GM23338 (cell line): ENCODE measurements at regions not wholly inside any gene's neighbourhood (a gene's known extent, or its start where the extent isn't known, plus 50 kb on each side); places are given as distances from the start of the nearest gene placed in this dataset.

ENCODE experiments used
- ATAC-seq: fragments of 200-7000 bp; cut with Tn5 transposase; 3 replicates; pipeline ENCODE4 v1.9.1; 2020
- DNase-seq: peaks from one replicate; pipeline ENCODE4 v3.0.0-alpha.2; 2015; ENCODE audit warnings: low spot score
- H2AFZ ChIP-seq: fragments of 200-600 bp; sonication (generic); 2 replicates; pipeline ENCODE4 v1.8.0; 2016; ENCODE audit warnings: antibody characterized with exemption, mild to moderate bottlenecking, moderate library complexity
- H3F3A ChIP-seq: fragments of 200-600 bp; sonication (generic); replicated peaks from 2 replicates; pipeline ENCODE4 v1.8.0; 2017; ENCODE audit warnings: antibody characterized with exemption, mixed run types, low read depth
- H3K27ac ChIP-seq: fragments of 200-600 bp; sonication (generic); 2 replicates; pipeline ENCODE4 v1.6.1; 2016; ENCODE audit warnings: low read depth
- H3K27me3 ChIP-seq: fragments of 200-600 bp; sonication (generic); 2 replicates; pipeline ENCODE4 v1.8.0; 2016; ENCODE audit warnings: mild to moderate bottlenecking, mixed run types, moderate library complexity; ENCODE audit not compliant: insufficient read depth
- H3K36me3 ChIP-seq: fragments of 200-600 bp; sonication (generic); 2 replicates; pipeline ENCODE4 v1.8.0; 2016; ENCODE audit warnings: mild to moderate bottlenecking; ENCODE audit not compliant: insufficient read depth
- H3K4me1 ChIP-seq: fragments of 200-600 bp; sonication (generic); 2 replicates; pipeline ENCODE4 v1.8.0; 2016; ENCODE audit warnings: mild to moderate bottlenecking, moderate library complexity; ENCODE audit not compliant: insufficient read depth
- H3K4me2 ChIP-seq: fragments of 200-600 bp; sonication (generic); 2 replicates; pipeline ENCODE4 v1.7.1; 2017; ENCODE audit warnings: mixed run types
- H3K4me3 ChIP-seq: fragments of 200-600 bp; sonication (generic); 2 replicates; pipeline ENCODE4 v1.6.1; 2016; ENCODE audit warnings: mixed run types
- H3K79me2 ChIP-seq: fragments of 200-600 bp; sonication (generic); replicated peaks from 2 replicates; pipeline ENCODE4 v1.8.0; 2017; ENCODE audit warnings: mild to moderate bottlenecking; ENCODE audit not compliant: insufficient read depth
- H3K9me2 ChIP-seq: fragments of 200-600 bp; sonication (generic); 2 replicates; pipeline ENCODE4 v1.8.0; 2017; ENCODE audit not compliant: insufficient read depth
- H4K20me1 ChIP-seq: fragments of 200-600 bp; sonication (generic); replicated peaks from 2 replicates; pipeline ENCODE4 v1.8.0; 2017; ENCODE audit warnings: mild to moderate bottlenecking; ENCODE audit not compliant: insufficient read depth
- H3K27ac Mint-ChIP-seq: 2 replicates; pipeline ENCODE4 v1.8.0; 2020; ENCODE audit warnings: inconsistent platforms, mild to moderate bottlenecking, moderate library complexity, mixed read lengths
- H3K27me3 Mint-ChIP-seq: 3 replicates; pipeline ENCODE4 v1.8.0; 2022; ENCODE audit warnings: low read depth, mild to moderate bottlenecking, moderate library complexity, mixed read lengths, inconsistent platforms; ENCODE audit not compliant: insufficient read depth, poor library complexity
- H3K36me3 Mint-ChIP-seq: 3 replicates; pipeline ENCODE4 v1.8.0; 2021; ENCODE audit warnings: low read depth, mild to moderate bottlenecking, inconsistent platforms, moderate library complexity, mixed read lengths
- H3K4me1 Mint-ChIP-seq: 3 replicates; pipeline ENCODE4 v1.8.0; 2020; ENCODE audit warnings: mild to moderate bottlenecking, inconsistent platforms, mixed read lengths
- H3K4me3 Mint-ChIP-seq: 3 replicates; pipeline ENCODE4 v1.8.0; 2021; ENCODE audit warnings: moderate library complexity, mild to moderate bottlenecking, inconsistent platforms, mixed read lengths
- H3K9me3 Mint-ChIP-seq: 3 replicates; pipeline ENCODE4 v1.8.0; 2020; ENCODE audit warnings: moderate library complexity, mild to moderate bottlenecking, inconsistent platforms, mixed read lengths
- CREB1 ChIP-seq: fragments of 250-450 bp; sonication (Bioruptor Pico); IDR thresholded peaks from 2 replicates; pipeline ENCODE4 v1.5.0; 2020; ENCODE audit warnings: low read depth, mild to moderate bottlenecking, moderate library complexity
- CTCF ChIP-seq, 2 experiments: fragments of 200-600 bp in 1 of 2; sonication (generic) in 1 of 2; conservative IDR thresholded peaks; 2 replicates each; pipeline versions ENCODE4 v1.5.1 to v1.6.1; 2016 to 2017; ENCODE audit warnings: antibody characterized with exemption in 2 of 2, low read depth in 2 of 2, mild to moderate bottlenecking in 2 of 2, moderate library complexity in 1 of 2
- ETS1 ChIP-seq: IDR thresholded peaks from 2 replicates; pipeline ENCODE4 v1.6.1; 2016; ENCODE audit warnings: antibody characterized with exemption
- EZH2 ChIP-seq: fragments of 200-600 bp; sonication (generic); IDR thresholded peaks from one replicate; pipeline ENCODE4 v1.8.0; 2017; ENCODE audit warnings: antibody characterized with exemption, mild to moderate bottlenecking, low read depth; ENCODE audit not compliant: unreplicated experiment
- NANOG ChIP-seq: IDR thresholded peaks from 2 replicates; pipeline ENCODE4 v1.6.1; 2016; ENCODE audit warnings: antibody characterized with exemption, borderline replicate concordance
- POLR2AphosphoS5 ChIP-seq: IDR thresholded peaks from 2 replicates; pipeline ENCODE4 v1.6.1; 2016; ENCODE audit warnings: antibody characterized with exemption, low read depth
- REST ChIP-seq: IDR thresholded peaks from one replicate; pipeline ENCODE4 v1.6.1; 2018; ENCODE audit warnings: antibody characterized with exemption; ENCODE audit not compliant: unreplicated experiment
- ZNF114 ChIP-seq: fragments of 250-450 bp; sonication (Bioruptor Pico); IDR thresholded peaks from 2 replicates; pipeline ENCODE4 v1.5.0; 2020; ENCODE audit warnings: mild to moderate bottlenecking, moderate library complexity

- no peak overlapping the region for H2AFZ ChIP-seq
- Mint-ChIP-seq H3K27me3 (peaks cover 9% of the 10 kb centered on the region), H3K9me3 (peaks cover 32% of the 10 kb centered on the region), H3K4me1 (peaks cover 12% of the 10 kb centered on the region), H3K4me3 (no peak overlapping the region), H3K36me3 (peaks cover 8% of the 10 kb centered on the region; the same call in 2 of the 3 replicates), H3K27ac (no peak overlapping the region)
- peaks cover 13% of the 10 kb centered on the region; the same call in 1 of the 2 replicates for H3K9me2 ChIP-seq
- H3K36me3 ChIP-seq: no peaks in the 10 kb centered on the region
- DNase-seq (no peak), ATAC-seq (no peak)
- H3K4me3 ChIP-seq: no peak overlapping the region
- H3K4me2 ChIP-seq: no peak overlapping the region
- no peaks in the 10 kb centered on the region for H4K20me1 ChIP-seq
- no peaks in the 10 kb centered on the region for H3F3A ChIP-seq
- no peaks in the 10 kb centered on the region for H3K27me3 ChIP-seq
- TF ChIP-seq ZNF114 (CRISPR knock-in tag) (no peak), POLR2AphosphoS5 (no peak), EZH2 (no peak), CTCF (conservative IDR thresholded peaks at IDR 0.05; ENCODE audit: low read depth in 2 of 2) (no peak), NANOG (no peak)
- H3K4me1 ChIP-seq: no peaks in the 10 kb centered on the region
- no peaks in the 10 kb centered on the region for H3K79me2 ChIP-seq
- H3K27ac ChIP-seq: no peak overlapping the region
Measured at GRCh38 chr10:78830062-78830975, 238.4 kb upstream of the ZMIZ1 start.

GRCh38 chr10:78830976-78831375 lies 237.8 kb upstream of the ZMIZ1 start:
- no peaks in the 10 kb centered on the region for H3K27me3 ChIP-seq

More at GRCh38 chr10:78830976-78831375, 237.8 kb upstream of the ZMIZ1 start:
- H3K27ac Mint-ChIP-seq: no peak overlapping the region
- H2AFZ ChIP-seq: no peak overlapping the region
- no peak overlapping the region for H3K27ac ChIP-seq
- no peaks in the 10 kb centered on the region for H3K4me1 ChIP-seq
- peaks cover 32% of the 10 kb centered on the region for H3K9me3 Mint-ChIP-seq
- H3K4me3 ChIP-seq: no peak overlapping the region
- peaks cover 9% of the 10 kb centered on the region for H3K27me3 Mint-ChIP-seq
- no peak for TF ChIP-seq NANOG
- no peak for TF ChIP-seq CREB1 (CRISPR knock-in tag)
- no peak for TF ChIP-seq REST
- TF ChIP-seq ETS1: no peak
- no peak for TF ChIP-seq ZNF114 (CRISPR knock-in tag)
- H3F3A ChIP-seq: no peaks in the 10 kb centered on the region
- ATAC-seq: no peak
- H3K4me1 Mint-ChIP-seq: peaks cover 12% of the 10 kb centered on the region
- no peak overlapping the region for H3K4me3 Mint-ChIP-seq
- no peak for DNase-seq
- no peak overlapping the region for H3K4me2 ChIP-seq
- no peaks in the 10 kb centered on the region for H3K36me3 ChIP-seq
- no peaks in the 10 kb centered on the region for H4K20me1 ChIP-seq
- peaks cover 8% of the 10 kb centered on the region; the same call in 2 of the 3 replicates for H3K36me3 Mint-ChIP-seq
- no peaks in the 10 kb centered on the region for H3K79me2 ChIP-seq
- peaks cover 11% of the 10 kb centered on the region; the same call in 1 of the 2 replicates for H3K9me2 ChIP-seq
